ENCODE measurements at regions not wholly inside any gene's neighbourhood (a gene's known extent, or its start where the extent isn't known, plus 50 kb on each side); places are given as distances from the start of the nearest gene placed in this dataset.
"Not testable (repeated sequence)": the region's sequence is repeated elsewhere in the genome, so short reads cannot be mapped to it uniquely, and the experiment has no call there.

DNA sequence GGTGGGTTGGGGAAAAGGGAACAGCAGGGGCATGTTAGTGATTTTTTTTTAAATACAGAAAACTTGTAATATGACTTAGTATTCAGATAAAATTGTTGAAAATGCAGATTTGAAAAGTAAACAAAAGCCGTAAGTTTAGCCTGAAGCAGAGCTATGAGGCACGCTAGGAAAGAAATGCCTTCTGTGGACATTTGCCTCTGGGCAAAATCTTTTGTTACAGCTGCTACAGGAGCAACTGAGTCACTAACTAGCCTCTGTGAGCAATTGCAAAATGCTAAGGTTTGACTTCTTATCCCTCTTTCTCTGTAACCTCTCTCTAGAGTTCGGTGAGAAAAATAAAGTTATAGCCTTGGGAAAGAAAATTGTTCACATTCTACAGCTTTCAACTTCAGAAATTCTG lies 350.0 kb downstream of the SLC7A11 start:
- ChIA-PET CTCF (no interaction called here), POLR2A (no interaction called here)

DNA sequence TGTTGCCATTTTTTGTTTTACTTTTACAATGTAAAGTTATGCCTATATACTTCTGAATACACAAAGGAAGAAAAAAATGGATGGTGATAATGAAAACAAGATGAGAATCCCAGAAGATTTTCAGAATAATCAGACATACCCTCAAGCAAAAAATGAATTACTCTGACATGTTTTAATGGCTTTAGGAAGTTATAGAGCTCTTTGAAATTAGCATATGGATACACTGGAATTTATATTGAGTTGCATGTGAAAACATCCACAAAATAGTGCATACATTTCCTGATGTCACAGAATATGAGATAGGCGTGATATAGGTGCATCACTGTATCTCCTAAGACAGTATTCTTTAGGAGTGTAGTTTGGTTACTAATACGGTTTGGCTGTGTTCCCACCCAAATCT lies 351.3 kb downstream of the SLC7A11 start:
- ChIA-PET POLR2A (no interaction called here), CTCF (no interaction called here)

DNA sequence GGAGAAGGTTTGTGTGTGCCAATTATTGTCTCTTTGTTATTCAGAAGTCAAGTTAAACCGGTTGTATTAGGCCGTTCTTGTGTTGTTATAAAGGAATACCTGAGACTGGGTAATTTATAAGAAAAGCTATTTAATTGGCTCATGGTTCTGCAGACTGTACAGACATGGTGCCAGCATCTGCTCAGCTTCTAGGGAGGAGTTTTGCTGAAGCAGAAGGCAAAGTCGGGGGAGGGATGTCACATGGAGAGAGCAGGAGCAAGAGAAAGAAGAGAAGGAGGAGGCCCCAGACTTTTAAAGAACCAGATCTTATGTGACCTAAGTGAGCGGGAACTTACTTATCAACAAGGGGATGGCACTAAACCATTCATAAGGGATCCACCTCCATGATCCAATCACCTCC lies 349.3 kb upstream of the PCDH18 start:
- CTCF ChIA-PET = no interaction called here
- POLR2A ChIA-PET = no interaction called here

DNA sequence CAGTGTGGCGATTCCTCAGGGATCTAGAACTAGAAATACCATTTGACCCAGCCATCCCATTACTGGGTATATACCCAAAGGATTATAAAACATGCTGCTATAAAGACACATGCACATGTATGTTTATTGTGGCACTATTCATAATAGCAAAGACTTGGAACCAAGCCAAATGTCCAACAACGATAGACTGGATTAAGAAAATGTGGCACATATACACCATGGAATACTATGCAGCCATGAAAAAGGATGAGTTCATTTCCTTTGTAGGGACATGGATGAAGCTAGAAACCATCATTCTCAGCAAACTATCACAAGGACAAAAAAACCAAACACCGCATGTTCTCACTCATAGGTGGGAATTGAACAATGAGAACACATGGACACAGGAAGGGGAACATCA lies 335.8 kb upstream of the PCDH18 start:
- CTCF ChIA-PET, POLR2A ChIA-PET: not testable (repeated sequence)

DNA sequence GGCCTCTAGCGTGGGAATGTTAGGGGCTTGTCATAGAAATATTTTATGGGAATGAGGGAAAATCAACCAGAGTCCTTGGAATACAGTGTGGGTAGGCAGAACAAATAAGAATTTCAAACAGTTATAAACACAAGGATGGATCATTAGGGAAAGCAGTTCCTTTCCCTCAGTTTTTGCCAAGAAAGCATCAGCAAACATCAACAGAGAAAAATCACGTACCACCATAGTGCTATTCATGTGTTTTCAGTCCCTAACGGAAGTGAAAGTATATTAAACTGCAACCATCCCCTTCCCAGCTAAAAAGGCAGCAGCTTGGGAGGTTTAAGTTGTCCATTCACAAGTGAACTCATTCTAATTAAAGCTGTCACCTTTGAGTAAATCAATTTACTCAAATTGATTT lies 334.4 kb upstream of the PCDH18 start:
- ChIA-PET POLR2A (no interaction called here), CTCF (no interaction called here)

DNA sequence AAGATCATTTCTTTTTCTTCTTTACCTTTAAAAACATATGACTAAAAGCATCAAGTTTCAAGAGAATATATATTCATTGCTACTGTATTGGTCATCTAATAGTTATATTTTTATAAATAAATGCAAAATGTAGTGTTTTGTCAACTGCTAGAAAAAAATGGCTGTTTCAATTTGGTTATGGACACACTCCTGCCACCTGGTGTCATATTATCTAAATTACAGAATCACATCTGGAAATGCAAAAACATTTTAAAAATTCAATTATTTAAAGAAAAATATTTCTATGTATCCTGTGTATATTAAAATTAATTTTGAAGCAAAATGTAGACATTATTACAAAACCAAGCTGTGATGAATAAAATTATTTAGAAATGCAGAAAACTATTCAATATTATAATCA lies 329.4 kb upstream of the PCDH18 start:
- CTCF ChIA-PET = no interaction called here
- POLR2A ChIA-PET = no interaction called here

DNA sequence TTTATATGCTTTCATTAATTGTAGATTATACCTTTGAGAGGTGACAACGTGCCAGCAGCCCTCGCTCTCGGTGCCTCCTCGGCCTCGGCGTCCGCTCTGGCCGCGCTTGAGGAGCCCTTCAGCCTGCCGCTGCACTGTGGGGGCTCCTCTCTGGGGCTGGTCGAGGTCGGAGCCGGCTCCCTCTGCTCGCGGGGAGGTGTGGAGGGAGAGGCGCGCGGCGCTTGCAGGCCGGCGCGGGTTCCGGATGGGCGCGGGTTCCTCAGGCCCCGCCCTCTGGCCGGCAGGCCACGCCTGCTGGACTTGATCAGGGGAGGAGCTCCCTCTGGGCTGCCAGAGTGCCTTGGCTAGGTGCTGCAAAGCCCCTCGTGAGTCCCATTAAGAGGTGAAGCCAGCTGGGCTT lies 321.1 kb upstream of the PCDH18 start:
- ChIA-PET CTCF (no interaction called here), POLR2A (no interaction called here)

DNA sequence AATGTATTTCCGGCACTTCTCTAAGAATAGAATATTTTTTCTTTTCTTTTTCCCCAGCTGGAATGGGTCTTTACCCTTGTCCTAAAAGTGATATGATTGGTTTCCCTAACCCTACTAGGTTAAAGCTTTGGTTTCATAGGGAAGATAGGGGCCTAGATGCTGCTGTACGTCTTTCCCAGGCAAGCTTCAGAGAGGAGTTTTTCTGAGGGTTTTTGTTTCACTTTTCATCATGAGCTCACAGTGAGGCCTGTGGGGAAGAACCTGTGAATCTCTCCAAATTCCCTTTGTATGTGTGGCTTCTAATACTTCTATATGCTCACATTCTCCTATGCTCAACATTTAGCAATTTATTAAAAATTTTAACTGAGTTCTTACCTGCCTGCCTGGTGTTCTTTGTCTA lies 320.0 kb upstream of the PCDH18 start:
- CTCF ChIA-PET = no interaction called here
- POLR2A ChIA-PET = no interaction called here

DNA sequence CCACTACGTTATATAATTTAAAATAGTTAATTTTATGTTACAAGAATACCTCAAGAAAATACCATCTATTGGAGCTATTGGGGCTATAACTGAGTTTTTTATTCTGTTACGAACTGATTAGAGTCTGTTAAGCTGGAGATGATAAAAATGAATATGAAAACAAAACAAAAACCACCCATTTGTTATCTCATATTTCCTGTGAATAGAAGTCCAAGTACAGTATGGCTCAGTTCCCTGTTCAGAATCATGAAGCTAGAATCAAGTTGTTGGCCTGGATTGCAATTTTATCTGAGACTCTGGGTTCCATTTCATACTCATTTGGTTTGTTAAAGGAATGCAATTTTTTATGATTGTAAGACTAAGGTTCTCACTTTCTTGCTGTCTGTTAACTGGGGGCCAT lies 319.1 kb upstream of the PCDH18 start:
- POLR2A ChIA-PET = no interaction called here
- CTCF ChIA-PET = no interaction called here

DNA sequence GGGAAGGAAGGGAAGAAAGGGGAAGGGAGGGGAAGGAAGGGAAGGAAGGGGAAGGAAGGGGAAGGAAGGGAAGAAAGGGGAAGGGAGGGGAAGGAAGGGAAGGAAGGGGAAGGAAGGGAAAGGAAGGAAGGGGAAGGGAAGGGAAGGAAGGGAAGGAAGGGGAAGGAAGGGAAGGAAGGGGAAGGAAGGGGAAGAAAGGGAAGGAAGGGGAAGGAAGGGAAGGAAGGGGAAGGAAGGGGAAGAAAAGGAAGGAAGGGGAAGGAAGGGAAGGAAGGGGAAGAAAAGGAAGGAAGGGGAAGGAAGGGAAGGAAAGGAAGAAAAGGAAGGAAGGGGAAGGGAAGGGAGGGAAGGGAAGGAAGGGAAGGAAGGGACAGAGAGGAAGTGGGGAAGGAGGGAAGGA lies 295.7 kb upstream of the PCDH18 start:
- POLR2A ChIA-PET, CTCF ChIA-PET: not testable (repeated sequence)

DNA sequence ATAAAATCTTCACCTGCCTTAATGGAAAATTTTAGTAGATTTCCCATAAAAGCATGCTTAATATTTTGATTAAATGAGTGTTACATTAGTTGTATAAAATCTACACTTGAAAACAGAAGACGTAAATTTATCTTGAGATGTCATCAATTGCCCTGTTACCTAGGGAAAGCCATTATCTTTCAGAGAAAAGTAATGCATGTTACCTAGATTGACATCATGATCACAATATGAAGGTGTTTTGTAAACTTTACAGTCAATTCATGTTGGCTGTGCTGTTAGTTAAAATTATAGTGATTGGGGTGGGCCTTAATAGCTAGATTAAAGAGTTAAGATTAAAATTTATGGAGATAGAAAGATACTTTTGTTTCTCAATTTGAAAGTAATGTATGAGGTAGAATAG lies 293.2 kb upstream of the PCDH18 start:
- POLR2A ChIA-PET = no interaction called here
- CTCF ChIA-PET = no interaction called here

DNA sequence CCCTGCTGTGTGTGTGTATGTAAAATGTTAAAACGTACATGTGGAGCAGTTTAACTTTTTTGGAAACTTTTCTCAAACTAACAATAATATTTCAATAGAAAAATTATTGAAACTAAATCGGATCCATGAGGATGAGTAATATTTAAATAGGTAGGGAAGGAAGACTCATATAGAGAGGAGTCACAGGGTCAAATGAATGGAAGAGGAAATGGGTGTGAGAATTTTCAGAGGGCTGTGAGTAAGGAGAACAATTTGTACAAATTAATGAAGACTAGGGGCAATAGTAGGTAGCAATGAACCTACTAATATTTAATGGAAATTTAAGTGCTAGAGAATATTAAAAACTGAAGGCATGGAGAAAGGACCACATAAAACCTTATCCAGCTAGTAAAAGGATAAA lies 290.7 kb upstream of the PCDH18 start:
- ChIA-PET CTCF (no interaction called here), POLR2A (no interaction called here)

DNA sequence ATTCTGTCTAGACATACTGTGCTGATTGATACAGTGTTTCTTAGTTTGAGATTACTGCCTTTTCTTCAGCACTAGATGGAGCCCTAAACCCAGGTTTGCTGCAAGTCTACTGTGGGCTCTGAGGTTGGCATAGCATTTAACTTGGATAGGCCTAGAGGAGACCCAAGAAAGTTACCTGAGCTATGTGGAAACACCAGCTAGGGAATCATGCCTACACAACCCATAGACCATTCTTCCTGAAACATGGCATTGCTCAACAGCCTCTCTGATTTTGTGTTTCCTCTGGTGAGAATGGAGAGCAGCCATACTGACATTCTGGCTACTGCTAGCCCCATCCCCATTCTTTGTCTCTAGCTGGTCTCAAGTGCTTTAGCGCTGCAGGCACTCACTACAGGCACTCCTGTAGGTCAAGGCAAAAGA lies 287.7 kb upstream of the PCDH18 start:
- ChIA-PET CTCF (no interaction called here), POLR2A (no interaction called here)

DNA sequence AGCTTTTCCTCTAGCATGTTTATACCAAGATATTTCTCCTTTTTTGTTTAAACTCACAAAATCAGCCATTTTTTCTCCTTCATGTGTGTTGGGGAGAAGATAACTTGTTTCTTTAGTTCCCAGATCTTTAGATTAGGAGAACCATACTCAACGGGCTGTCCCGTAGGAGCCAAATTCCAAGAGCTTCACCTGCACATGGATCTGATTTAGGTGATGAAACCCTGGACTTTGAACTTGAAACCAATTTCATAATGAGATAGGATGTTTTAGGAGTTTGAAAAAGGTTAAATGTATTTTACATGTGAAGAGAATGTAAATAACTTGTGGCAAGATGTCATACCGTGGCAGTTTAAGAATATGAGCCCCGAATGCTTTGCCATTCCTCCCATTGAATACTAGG lies 280.0 kb upstream of the PCDH18 start:
- CTCF ChIA-PET = no interaction called here
- POLR2A ChIA-PET = no interaction called here

DNA sequence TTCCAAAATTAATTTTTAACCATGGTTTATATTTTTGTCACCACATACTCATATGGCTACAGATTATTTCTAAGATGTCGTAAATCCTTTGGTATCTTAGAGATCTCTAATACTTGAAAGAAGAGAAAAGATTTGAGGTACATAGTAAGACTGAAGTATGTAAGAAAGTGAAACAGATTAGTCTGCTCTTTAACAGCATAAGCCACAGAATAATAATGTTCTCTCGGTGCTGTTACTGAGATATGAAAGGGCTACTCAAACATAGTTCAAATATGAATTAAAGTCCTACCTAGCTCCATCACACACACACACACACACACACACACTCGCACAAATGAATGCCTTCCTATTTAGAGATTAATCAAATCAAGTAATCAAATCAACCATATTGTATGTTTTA lies 274.1 kb upstream of the PCDH18 start:
- ChIA-PET POLR2A (no interaction called here), CTCF (no interaction called here)

DNA sequence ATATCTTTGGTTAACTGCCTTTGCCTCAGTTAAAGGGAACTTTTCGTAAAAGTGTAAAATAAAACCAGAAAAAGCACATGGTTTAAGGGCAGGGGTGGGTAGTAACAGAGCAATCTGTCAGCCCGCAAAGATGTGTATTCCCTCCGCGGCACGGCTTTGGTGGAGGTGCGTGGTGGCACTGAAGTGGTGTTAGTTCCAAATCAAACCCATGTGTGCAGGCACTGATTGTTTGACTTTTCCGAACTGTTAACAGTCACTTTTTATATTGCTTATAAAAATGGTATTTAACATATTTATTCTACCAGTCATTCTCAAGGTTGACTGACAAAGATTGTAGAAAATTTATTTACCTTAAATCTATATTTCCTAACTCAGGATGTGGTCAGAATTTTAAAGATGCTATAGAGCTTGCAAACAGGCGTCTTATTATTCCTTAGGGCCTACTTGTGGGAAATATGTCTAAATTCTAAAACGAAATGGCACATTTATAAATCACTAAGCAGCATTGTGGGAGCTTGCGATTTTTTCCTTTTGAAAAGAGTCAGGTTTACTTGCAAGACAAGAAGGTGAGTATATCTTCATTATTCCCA lies 272.7 kb upstream of the PCDH18 start:
- ChIA-PET CTCF (no interaction called here), POLR2A (no interaction called here)

DNA sequence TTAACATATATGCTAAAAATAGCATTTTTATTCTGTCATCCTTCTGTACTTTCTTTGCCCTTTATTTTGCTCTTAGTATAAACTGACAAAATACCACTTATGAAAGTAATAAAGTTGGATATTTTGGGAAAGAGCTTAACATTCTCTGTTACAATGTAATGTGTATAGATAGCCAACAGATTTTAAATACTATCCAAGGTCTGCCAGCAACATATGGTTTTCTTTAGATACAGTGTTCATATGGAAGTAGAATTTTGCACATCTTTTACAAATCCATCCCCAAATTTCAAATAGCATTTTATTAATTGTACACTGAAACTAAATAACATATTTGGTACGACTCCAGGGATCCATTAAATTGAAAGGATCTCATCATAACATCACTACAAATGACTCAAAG lies 268.6 kb upstream of the PCDH18 start:
- ChIA-PET POLR2A (no interaction called here), CTCF (no interaction called here)

DNA sequence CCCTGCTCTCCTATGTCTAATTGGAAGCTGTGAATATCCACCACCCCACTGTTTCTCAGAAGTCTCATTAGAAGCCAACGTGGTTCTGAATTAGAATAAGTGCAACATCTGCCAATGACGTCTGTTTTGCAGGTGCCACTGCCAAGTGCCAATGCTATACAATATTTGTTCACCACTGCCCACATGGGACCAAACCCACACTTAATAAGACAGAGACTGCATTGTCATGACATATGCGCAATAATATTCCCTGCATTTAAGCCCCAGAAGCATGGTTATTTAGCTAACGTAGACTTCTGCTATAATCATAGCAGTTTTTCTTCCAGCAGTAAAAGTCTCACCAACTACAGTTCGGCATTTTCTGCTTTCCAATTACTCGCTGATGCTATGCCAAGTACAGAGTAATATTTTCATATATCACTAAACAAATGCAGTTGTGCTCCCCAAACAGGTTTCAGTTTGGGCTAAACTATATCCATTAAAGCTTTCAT lies 262.5 kb upstream of the PCDH18 start:
- POLR2A ChIA-PET = no interaction called here
- CTCF ChIA-PET = no interaction called here

DNA sequence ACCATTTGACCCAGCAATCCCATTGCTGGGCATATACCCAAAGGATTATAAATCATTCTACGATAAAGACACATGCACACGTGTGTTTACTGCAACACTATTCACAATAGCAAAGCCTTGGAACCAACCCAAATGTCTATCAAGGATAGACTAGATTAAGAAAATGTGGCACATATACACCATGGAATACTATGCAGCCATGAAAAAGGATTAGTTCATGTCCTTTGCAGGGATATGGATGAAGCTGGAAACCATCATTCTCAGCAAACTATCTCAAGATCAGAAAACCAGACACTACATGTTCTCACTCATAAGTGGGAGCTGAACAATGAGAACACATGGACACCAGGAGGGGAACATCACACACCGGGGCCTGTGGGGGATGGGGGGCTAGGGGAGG lies 257.0 kb upstream of the PCDH18 start:
- POLR2A ChIA-PET = not testable (repeated sequence)

DNA sequence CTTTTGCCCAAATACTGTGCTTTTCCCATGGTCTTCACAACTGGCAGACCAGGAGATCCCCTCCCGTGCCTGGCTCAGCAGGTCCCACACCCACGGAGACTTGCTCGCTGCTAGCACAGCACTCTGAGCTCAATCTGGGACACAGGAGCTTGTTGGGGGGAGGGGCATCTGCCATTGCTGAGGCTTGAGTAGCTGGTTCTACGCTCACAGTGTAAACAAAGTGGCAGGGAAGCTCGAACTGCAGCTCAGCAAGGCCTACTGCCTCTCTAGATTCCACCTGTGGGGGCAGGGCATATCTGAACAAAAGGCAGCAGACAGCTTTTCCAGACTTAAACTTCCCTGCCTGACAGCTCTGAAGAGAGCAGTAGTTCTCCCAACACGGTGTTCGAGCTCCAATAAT lies 251.6 kb upstream of the PCDH18 start:
- CTCF ChIA-PET, POLR2A ChIA-PET: not testable (repeated sequence)

More for the DNA sequence above, 257.0 kb upstream of the PCDH18 start:
- CTCF ChIA-PET = not testable (repeated sequence)

DNA sequence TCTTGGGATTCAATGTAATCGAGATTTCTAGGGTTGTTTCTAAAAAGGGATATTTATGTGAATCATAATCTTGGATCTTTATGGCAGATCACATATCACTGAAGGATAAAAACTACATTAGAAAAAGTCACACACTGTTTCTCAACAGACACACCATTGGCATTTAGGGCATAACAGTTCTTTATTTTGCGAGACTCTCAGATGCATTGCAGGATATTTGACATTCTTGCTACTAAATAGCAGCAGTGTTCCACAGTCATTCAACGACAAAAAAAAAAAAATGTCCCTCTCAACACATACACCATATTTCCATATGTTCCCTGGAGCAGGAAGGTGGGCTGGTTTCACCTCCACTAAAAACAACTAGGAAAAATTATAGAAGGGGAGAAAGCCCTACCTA lies 243.4 kb upstream of the PCDH18 start:
- ChIA-PET POLR2A (no interaction called here), CTCF (no interaction called here)

DNA sequence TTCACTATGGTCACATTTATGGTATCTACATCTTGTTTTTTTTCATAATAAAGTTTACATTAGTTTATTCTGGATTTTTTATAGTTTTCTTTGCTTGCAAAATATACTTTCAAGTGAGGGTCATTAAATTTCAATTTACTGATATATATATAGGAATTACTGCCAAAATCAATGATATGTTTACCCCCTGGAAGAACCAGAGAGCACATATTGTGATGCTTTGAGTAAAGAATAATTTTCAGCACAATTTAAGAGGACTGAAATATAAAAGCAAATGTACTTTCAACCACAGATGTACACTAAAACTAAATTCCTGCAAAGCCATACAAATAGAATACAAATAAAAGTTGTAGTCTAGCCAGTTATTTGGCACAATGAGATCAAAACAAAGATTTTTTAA lies 242.2 kb upstream of the PCDH18 start:
- CTCF ChIA-PET = no interaction called here
- POLR2A ChIA-PET = no interaction called here

DNA sequence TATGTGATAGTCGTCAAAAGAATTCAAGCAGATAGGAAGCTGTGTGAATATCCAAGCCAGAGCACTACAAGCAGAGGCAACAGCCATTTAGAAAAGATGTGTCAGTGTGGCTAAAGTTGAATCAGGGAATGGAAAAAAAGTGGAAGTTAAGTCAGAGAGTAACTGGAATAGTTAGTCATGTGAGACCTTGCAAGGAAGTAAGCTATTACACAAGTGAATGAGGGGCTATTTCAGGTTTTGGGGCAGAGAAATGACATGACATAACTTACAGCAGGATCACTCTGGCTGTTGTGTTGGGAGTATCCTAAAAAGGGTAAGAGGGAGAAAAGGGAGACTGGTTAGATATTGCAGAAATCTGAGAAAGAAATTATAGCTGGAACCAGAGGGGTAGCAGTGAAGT lies 236.6 kb upstream of the PCDH18 start:
- CTCF ChIA-PET = no interaction called here

More for the DNA sequence above, 236.6 kb upstream of the PCDH18 start:
- POLR2A ChIA-PET = no interaction called here

Data from activated CD8-positive, alpha-beta memory T cell treated with anti-CD3 and anti-CD28 coated beads for 36 hours (primary cell).